ENCODE measurements at regions not wholly inside any gene's neighbourhood (a gene's known extent, or its start where the extent isn't known, plus 50 kb on each side); places are given as distances from the start of the nearest gene placed in this dataset.

DNA sequence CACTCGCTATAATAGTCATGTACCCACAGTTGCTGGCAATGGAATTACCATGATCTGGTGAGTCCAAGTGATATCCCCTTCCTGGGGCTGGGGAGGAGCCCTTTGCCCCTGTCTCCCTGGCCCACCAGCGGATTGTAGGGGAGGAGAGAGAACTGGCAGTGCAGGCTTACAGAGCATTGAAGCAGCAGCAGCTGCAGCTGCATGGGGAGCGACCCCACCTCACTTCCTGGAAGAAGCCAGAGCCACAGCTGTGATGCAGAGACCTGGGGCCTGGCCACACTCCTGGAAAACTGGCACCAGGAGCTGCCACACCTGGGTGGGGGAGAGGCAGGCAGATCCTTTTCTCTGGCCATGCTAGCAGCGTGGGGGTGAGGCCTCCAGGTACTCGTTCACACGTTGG is 300.1 kb upstream of the PROK2 start:
- no peak overlapping the region for H3K4me3 ChIP-seq (ENCODE audit: insufficient read depth, low read depth, low read length, poor library complexity, severe bottlenecking)
- no peaks in the 10 kb centered on the region for H3K27me3 ChIP-seq (replicated peaks; ENCODE audit: control insufficient read depth, insufficient read depth, low read length, poor library complexity, severe bottlenecking)
- H3K36me3 ChIP-seq (ENCODE audit: control insufficient read depth, insufficient read depth, low read length), result no peaks in the 10 kb centered on the region
- H3K27ac ChIP-seq (ENCODE audit: insufficient read depth, low read length, poor library complexity, severe bottlenecking), result no peak overlapping the region
- DNase-seq, result no peak
- H3K9me3 ChIP-seq (ENCODE audit: control insufficient read depth, low read length), result no peaks in the 10 kb centered on the region
- no peaks in the 10 kb centered on the region for H3K4me1 ChIP-seq (ENCODE audit: control insufficient read depth, insufficient read depth, low read length, poor library complexity, severe bottlenecking)

DNA sequence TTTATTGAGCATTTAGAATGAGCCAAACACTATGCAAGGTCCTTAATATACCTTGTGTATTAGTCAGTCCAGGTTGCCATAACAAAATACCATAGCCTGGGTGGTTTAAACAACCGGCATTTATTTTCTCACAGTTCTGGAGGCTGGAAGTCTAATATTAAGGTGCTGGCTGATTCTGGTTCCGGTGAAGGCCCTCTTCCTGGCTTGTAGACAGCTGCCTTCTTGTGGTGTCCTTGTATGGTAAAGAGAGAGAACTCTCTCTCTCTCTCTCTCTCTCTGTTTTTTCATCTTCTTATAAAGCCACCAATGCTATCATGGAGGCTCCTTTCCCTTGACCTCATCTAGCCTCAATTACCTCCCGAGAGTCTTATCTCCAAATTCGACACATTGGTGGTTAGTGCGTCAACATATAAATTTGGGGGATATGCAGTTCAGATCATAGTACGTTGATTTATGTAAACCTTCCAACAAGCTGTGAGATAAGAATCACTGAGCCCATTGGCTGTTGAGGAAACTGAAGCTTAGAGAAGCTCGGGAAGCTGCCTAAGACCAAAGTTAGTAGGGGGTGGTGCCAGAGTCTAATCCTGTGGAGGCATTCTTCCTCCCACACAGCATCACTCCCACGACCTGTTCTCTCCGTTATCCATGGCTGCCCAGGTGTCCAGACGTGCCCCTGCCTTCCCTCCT is 298.0 kb upstream of the PROK2 start:
- H3K9me3 ChIP-seq (ENCODE audit: control insufficient read depth, low read length), result no peaks in the 10 kb centered on the region
- no peaks in the 10 kb centered on the region for H3K27me3 ChIP-seq (replicated peaks; ENCODE audit: control insufficient read depth, insufficient read depth, low read length, poor library complexity, severe bottlenecking)
- no peak overlapping the region for H3K4me3 ChIP-seq (ENCODE audit: insufficient read depth, low read depth, low read length, poor library complexity, severe bottlenecking)
- no peak overlapping the region for H3K27ac ChIP-seq (ENCODE audit: insufficient read depth, low read length, poor library complexity, severe bottlenecking)
- DNase-seq, result no peak
- no peaks in the 10 kb centered on the region for H3K36me3 ChIP-seq (ENCODE audit: control insufficient read depth, insufficient read depth, low read length)
- no peaks in the 10 kb centered on the region for H3K4me1 ChIP-seq (ENCODE audit: control insufficient read depth, insufficient read depth, low read length, poor library complexity, severe bottlenecking)

DNA sequence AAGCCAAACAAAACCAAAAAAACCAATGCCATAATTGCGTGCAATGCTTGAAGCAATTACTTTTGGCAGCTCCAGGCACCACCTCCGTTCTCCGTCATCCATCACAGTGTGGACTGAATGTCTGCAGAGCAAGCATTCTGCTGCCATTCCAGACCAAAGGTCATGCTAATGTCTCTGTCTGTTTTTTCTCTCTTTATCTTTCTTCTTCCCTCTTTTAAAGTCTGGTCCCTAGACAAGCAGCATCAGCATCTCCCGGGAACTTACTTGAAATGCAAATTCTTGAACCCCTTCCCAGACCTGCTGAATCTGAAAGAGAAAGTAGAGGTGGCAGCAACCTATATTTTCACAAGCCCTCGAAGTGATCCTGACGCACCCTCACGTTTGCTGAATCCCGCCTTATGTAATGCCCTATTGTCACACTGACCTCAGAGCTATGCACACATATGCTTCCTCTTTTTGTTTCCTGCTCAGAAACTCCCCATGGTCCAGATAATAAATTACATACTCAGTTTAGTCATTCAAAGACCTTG is 297.3 kb upstream of the PROK2 start:
- DNase-seq, result no peak
- Histone ChIP-seq H3K36me3 (ENCODE audit: control insufficient read depth, insufficient read depth, low read length) (no peaks in the 10 kb centered on the region), H3K4me3 (ENCODE audit: insufficient read depth, low read depth, low read length, poor library complexity, severe bottlenecking) (no peak overlapping the region), H3K4me1 (ENCODE audit: control insufficient read depth, insufficient read depth, low read length, poor library complexity, severe bottlenecking) (no peaks in the 10 kb centered on the region), H3K27me3 (replicated peaks; ENCODE audit: control insufficient read depth, insufficient read depth, low read length, poor library complexity, severe bottlenecking) (no peaks in the 10 kb centered on the region), H3K27ac (ENCODE audit: insufficient read depth, low read length, poor library complexity, severe bottlenecking) (no peak overlapping the region), H3K9me3 (ENCODE audit: control insufficient read depth, low read length) (no peaks in the 10 kb centered on the region)

DNA sequence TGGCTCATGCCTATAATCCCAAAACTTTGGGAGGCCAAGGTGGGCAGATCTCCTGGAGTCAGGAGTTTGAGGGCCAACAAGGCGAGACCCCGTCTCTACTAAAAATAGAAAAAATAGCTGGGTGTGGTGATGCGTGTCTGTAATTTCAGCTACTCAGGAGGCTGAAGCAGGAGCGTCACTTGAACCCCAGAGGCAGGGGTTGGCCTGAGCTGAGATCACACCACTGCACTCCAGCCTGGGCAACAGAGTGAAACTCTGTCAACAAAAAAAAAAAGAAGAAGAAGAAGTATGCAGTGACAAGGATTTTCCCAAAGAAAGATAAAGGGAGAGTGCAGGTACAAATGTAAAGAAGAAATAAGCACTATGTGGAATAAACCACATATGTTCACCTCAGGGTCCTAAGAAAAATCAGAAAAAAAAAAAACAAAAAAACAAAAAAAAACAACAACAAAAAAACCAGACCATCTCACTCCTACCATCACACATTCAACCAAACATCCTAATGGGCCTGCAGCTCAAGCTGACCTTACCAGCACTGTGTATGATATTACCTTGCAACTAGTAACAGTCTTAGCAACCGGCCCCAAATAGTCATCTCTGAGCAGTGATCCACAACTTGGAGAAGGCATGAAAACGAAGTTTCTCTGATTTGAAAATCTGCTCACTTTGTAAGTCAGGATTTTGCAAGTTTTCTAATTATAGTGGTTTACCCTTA is 296.7 kb upstream of the PROK2 start:
- no peak overlapping the region for H3K4me3 ChIP-seq (ENCODE audit: insufficient read depth, low read depth, low read length, poor library complexity, severe bottlenecking)
- no peaks in the 10 kb centered on the region for H3K36me3 ChIP-seq (ENCODE audit: control insufficient read depth, insufficient read depth, low read length)
- DNase-seq, result no peak
- no peak overlapping the region for H3K27ac ChIP-seq (ENCODE audit: insufficient read depth, low read length, poor library complexity, severe bottlenecking)
- H3K4me1 ChIP-seq (ENCODE audit: control insufficient read depth, insufficient read depth, low read length, poor library complexity, severe bottlenecking), result no peaks in the 10 kb centered on the region
- no peaks in the 10 kb centered on the region for H3K27me3 ChIP-seq (replicated peaks; ENCODE audit: control insufficient read depth, insufficient read depth, low read length, poor library complexity, severe bottlenecking)
- H3K9me3 ChIP-seq (ENCODE audit: control insufficient read depth, low read length), result no peaks in the 10 kb centered on the region

DNA sequence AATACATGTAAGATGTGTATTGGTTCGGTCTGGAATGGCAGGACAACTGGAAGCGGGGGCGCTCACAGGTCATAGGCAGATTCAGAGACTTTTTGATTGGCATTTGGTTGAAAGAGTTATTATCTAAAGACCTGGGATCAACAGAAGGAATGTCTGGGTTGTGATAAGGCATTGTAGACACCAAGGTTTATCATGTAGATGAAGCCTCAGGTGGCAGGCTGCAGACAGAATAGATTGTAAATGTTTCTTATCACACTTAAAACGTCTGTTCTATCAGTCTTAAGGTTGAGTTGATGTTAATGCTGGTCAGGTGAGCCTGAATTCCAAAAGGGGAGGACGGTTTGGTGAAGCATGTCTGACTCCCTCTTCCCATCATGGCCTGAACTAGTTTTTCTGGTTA is 295.9 kb upstream of the PROK2 start:
- H3K4me3 ChIP-seq (ENCODE audit: insufficient read depth, low read depth, low read length, poor library complexity, severe bottlenecking), result no peak overlapping the region
- no peaks in the 10 kb centered on the region for H3K4me1 ChIP-seq (ENCODE audit: control insufficient read depth, insufficient read depth, low read length, poor library complexity, severe bottlenecking)
- H3K27ac ChIP-seq (ENCODE audit: insufficient read depth, low read length, poor library complexity, severe bottlenecking), result no peak overlapping the region

DNA sequence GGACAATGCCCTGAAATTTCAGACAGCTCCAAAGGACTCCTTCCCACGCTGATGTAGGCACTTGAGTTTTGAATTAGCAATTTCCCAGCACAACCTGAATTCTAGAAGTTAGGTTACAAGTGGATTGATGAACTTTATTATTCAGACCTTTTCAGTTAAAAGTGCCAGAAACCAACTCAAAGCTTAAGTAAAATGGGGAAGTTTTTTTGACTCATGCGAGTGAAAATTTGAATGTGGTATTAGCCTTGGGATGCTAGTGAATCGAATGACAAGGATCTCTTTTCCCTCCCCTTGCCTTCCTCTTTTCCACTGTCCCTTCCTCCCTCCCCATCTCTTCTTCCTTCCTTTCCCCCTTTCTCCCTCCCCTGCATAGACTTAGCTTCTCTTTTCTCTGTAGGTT is 295.1 kb upstream of the PROK2 start:
- no peak overlapping the region for H3K4me3 ChIP-seq (ENCODE audit: insufficient read depth, low read depth, low read length, poor library complexity, severe bottlenecking)
- no peaks in the 10 kb centered on the region for H3K4me1 ChIP-seq (ENCODE audit: control insufficient read depth, insufficient read depth, low read length, poor library complexity, severe bottlenecking)
- no peak for DNase-seq
- no peaks in the 10 kb centered on the region for H3K36me3 ChIP-seq (ENCODE audit: control insufficient read depth, insufficient read depth, low read length)
- H3K27ac ChIP-seq (ENCODE audit: insufficient read depth, low read length, poor library complexity, severe bottlenecking), result no peak overlapping the region
- no peaks in the 10 kb centered on the region for H3K27me3 ChIP-seq (replicated peaks; ENCODE audit: control insufficient read depth, insufficient read depth, low read length, poor library complexity, severe bottlenecking)
- no peaks in the 10 kb centered on the region for H3K9me3 ChIP-seq (ENCODE audit: control insufficient read depth, low read length)

More for the DNA sequence above, 295.9 kb upstream of the PROK2 start:
- Histone ChIP-seq H3K36me3 (ENCODE audit: control insufficient read depth, insufficient read depth, low read length) (no peaks in the 10 kb centered on the region), H3K27me3 (replicated peaks; ENCODE audit: control insufficient read depth, insufficient read depth, low read length, poor library complexity, severe bottlenecking) (no peaks in the 10 kb centered on the region), H3K9me3 (ENCODE audit: control insufficient read depth, low read length) (no peaks in the 10 kb centered on the region)
- DNase-seq, result no peak

DNA sequence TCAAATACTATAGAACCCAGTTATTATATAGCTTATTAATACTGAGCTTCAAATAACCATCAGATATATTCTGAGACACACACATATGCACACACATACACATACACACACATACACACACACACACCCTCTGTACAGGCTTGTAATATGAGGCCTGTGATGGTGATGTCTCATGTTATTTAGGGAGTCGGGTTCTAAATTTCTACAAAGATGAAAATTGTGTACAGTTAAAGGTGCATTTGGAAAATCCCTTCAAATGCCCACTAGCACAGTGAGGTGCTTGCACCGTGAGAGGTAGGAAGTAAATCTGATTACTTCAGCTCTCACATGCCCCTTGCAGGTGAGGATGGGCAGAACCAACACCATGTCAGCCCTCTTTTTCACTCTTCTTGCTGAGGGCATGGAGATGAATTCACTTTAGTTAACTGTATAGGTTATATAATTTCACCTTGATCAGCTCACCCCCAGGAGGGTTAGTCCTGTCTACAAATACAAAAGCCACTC is 294.5 kb upstream of the PROK2 start:
- no peak for DNase-seq
- Histone ChIP-seq H3K9me3 (ENCODE audit: control insufficient read depth, low read length) (no peaks in the 10 kb centered on the region), H3K4me3 (ENCODE audit: insufficient read depth, low read depth, low read length, poor library complexity, severe bottlenecking) (no peak overlapping the region), H3K36me3 (ENCODE audit: control insufficient read depth, insufficient read depth, low read length) (no peaks in the 10 kb centered on the region), H3K27ac (ENCODE audit: insufficient read depth, low read length, poor library complexity, severe bottlenecking) (no peak overlapping the region), H3K4me1 (ENCODE audit: control insufficient read depth, insufficient read depth, low read length, poor library complexity, severe bottlenecking) (no peaks in the 10 kb centered on the region), H3K27me3 (replicated peaks; ENCODE audit: control insufficient read depth, insufficient read depth, low read length, poor library complexity, severe bottlenecking) (no peaks in the 10 kb centered on the region)

DNA sequence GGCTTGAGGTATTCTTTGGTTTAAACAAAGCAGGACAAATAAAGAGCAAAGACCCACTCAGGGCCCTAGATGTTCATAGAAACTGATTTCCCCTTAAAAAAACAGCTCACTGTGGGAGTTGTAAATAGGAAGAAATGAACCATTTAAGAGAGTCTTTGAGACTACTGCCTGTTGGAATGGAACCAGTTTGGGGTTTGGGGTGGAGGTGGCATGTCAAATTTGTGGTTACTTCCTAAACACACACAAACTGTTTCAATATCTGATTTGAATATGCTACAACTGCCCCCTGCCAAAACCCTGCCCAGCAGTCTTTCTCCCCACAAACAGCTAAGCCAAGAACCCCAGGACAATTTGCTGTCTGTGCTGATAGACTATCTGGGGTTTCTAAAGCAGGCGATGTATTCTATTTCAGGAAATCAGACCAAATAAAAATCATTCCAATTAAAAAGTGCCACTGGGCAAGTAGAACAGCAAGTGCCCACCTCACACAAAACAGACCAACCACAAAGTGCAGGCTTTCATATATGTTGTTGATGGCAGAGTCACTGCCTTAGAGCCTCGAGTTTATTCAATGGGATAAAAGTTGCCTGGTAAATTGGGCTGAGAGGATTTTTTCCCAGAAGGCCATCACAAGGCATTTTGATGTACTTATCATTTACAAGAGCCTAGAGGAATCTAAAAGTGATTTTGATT is 293.9 kb upstream of the PROK2 start:
- Histone ChIP-seq H3K9me3 (ENCODE audit: control insufficient read depth, low read length) (no peaks in the 10 kb centered on the region), H3K27me3 (replicated peaks; ENCODE audit: control insufficient read depth, insufficient read depth, low read length, poor library complexity, severe bottlenecking) (no peaks in the 10 kb centered on the region), H3K4me1 (ENCODE audit: control insufficient read depth, insufficient read depth, low read length, poor library complexity, severe bottlenecking) (no peaks in the 10 kb centered on the region), H3K36me3 (ENCODE audit: control insufficient read depth, insufficient read depth, low read length) (no peaks in the 10 kb centered on the region), H3K27ac (ENCODE audit: insufficient read depth, low read length, poor library complexity, severe bottlenecking) (no peak overlapping the region), H3K4me3 (ENCODE audit: insufficient read depth, low read depth, low read length, poor library complexity, severe bottlenecking) (no peak overlapping the region)
- DNase-seq, result no peak

DNA sequence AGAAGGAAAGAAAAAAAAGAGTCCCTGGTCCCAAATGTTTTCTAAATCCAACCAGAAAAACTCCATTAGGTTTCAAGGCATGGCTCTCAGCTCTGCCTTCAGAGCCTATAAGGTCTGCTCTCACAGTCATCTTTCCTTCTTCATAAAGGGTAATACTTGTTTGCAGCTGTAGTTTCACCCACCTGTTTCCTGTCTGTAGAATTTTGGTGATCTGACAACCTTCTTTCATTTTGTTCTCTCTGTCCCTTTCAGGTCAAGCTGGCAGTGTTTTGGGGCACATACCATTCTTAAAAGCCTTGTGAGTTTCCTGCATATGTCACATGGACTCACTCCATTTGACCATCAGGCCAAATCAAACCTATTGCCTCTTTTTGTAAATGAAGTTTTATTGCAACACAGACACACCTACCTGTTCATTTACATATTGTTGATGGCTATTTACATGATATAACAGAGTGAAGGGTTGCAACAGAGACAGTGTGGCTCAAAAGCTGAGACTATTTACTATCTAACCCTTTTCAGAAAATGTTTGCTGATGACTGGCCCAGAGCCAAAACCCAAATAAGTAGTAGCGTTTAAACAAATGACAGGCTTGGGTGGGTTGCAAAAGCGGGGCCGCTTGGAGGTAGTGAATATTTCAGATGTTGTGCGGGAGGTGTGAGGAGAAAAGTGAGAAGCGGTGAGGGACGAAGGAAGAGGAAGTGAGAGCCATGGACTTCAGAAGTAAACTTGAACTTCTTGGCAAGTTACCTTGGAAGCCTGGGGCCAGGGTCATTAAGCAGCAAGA is 292.7 kb upstream of the PROK2 start:
- H3K27ac ChIP-seq (ENCODE audit: insufficient read depth, low read length, poor library complexity, severe bottlenecking), result no peak overlapping the region

More for the DNA sequence above, 292.7 kb upstream of the PROK2 start:
- no peak for DNase-seq
- no peak overlapping the region for H3K4me3 ChIP-seq (ENCODE audit: insufficient read depth, low read depth, low read length, poor library complexity, severe bottlenecking)
- H3K9me3 ChIP-seq (ENCODE audit: control insufficient read depth, low read length), result no peaks in the 10 kb centered on the region
- H3K27me3 ChIP-seq (replicated peaks; ENCODE audit: control insufficient read depth, insufficient read depth, low read length, poor library complexity, severe bottlenecking), result no peaks in the 10 kb centered on the region
- no peaks in the 10 kb centered on the region for H3K4me1 ChIP-seq (ENCODE audit: control insufficient read depth, insufficient read depth, low read length, poor library complexity, severe bottlenecking)
- no peaks in the 10 kb centered on the region for H3K36me3 ChIP-seq (ENCODE audit: control insufficient read depth, insufficient read depth, low read length)
